Kidney capillary endothelial cell (primary cell): ENCODE measurements at regions not wholly inside any gene's neighbourhood (a gene's known extent, or its start where the extent isn't known, plus 50 kb on each side); places are given as distances from the start of the nearest gene placed in this dataset.
"Not testable (repeated sequence)": the region's sequence is repeated elsewhere in the genome, so short reads cannot be mapped to it uniquely, and the experiment has no call there.

ENCODE experiments used
- DNase-seq: peaks from one replicate; pipeline ENCODE4 v3.0.0-alpha.2; 2018; ENCODE audit warnings: low spot score

DNA sequence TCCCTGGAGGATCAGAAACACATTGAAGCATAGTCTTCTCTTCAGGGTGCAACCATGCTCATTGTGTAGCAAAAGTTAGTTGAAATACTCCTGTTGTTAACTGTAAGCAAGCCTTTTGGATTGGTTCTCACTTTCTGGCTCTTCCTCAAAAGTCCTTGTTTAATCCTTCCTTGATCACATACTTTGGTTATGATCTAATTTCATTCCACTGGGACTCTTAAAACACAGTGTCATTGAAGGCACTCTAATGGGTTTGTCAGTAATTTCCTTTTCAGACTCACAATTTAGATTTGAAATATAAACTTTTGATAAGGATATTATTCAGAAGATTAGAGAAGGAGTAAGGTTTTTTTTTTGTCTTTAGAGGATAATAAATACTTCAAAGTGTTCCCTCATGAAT, 451.7 kb upstream of the SGO1 start:
- DNase-seq, result no peak

DNA sequence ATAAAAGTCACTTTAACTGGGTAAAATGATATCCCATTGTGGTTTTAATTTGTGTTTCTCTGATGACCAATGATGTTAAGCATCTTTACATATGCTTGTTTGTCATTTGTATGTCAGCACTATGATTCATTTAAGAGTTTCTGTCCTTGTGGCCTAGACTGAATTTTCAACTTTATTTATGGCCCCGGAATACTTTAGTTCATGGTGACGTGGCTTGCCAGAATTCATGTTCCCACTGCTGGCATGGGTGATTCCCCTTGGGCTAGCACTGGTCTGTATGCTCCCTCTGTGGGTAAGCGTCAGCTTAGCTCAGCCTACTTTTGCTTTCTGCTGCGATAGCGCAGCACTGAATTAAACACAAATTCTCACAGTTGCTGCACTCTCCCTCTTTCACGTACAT, 436.3 kb upstream of the SGO1 start:
- no peak for DNase-seq

DNA sequence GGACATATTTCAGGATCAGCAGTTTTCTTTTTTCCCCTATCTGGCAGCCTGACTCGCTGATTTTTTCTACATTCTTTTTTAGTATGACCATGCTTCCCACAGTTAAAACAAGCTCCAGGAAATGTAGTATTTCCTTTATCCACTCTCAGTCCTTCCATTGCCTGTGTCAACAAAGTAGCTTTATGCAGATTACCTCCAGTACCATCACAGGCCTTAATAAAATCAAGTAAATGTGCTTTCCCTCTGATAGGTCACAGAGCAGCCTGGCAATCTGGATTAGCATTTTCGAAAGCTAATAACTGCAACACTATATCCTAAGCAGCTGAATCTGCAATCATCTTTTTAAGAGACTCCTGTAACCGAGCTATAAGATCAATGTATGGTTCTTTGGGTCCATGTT, 432.6 kb upstream of the SGO1 start:
- not testable (repeated sequence) for DNase-seq

DNA sequence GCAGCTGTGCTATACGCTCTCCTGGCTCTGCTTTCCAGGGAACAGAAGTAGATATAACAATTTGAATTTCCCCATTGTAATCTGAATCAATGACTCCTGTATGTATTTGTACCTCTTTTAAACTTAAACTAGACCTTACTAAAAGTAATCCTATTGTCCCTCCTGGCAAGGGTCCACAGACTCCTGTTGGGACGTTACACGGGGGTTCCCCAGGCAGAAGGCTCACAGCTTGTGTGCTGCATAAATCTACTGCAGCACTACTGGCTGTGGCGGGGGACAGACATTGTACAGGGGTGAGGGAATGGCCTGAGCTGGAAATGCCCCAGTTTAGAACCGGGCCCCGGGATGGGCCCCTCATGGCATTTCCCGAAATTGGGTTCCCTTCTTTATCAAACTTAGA, 432.2 kb upstream of the SGO1 start:
- not testable (repeated sequence) for DNase-seq

DNA sequence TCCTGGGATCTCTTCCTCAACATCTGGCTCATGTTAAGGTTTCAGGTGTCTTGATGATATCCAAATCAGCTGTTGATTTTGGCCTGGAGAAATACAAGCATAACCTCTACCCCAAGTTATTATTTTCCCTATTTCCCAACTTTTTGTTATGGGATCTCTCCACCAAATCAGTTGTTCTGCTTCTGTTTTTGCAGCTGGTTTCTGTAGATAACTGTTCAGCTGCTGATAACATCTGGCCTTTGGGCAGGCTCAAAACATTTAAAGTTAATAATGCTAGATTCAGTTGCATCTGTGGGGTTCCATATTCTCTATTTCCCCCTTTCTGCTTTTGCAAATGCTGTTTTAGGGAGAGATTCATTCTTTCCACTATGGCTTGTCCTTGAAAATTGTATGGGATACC, 430.0 kb upstream of the SGO1 start:
- not testable (repeated sequence) for DNase-seq

DNA sequence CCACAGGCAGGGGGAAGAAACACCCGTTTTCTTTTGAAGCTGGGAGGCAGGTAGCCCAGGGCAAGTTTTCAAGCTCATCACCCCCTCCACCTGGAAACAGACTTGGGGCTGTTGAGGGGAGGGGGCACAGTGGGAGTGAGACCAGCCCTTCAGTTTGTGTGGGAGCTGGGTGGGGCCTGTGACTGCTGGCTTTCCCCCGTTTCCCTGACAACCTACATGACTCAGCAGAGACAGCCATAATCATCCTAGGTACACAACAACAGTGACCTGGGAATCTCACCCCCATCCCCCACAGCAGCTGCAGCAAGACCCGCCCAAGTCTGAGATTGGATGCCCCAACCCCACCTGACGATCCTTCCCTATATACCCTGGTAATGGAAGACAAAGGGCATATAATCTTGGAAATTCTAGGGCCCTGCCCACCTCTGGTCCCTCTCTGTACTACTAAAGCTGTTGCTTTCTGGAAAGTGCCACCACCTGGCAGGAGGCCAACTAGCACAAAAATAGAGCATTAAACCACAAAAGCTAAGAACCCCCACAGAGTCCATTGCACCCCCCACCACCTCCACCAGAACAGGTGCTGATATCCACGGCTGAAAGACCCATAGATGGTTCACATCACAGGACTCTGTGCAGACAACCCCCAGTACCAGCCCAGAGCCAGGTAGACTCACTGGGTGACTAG, 422.2 kb upstream of the SGO1 start:
- DNase-seq, result no peak

DNA sequence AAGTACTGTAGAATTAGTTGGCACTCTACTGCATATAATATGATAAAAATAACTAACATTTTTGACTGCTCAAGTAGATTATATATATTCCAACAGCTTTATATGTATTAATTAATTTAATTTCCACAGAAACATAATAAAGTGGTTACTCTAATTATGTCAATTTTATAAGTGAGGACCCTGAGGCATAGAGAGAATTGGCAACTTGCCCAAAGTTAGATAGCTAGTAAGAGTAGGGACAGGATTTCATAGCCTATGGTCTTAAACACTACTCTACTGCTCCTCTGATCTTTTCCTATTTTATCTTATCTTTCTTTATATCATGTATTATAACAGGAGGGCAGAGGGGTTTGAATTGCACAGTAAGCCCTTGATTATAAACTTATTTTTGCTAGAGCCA, 418.7 kb upstream of the SGO1 start:
- no peak for DNase-seq

DNA sequence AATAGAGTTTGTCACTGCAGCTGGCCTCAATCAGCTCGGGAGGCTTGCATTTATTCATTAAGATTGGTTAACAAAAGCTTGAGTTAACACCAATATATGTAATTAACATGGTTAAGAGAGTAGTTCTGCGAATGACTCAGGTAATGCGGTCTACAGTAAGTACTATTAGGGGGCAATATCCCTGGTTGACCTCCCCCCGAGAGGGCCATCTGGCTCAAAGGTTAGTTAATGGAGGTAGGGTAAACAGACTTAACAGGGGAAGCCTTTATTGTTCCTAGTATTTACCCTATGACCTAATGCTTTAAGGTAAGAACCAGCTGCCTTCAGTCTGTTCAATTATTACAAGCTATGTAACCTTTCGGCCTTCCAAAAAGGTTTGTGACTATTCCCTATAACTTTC, 403.3 kb upstream of the SGO1 start:
- no peak for DNase-seq

DNA sequence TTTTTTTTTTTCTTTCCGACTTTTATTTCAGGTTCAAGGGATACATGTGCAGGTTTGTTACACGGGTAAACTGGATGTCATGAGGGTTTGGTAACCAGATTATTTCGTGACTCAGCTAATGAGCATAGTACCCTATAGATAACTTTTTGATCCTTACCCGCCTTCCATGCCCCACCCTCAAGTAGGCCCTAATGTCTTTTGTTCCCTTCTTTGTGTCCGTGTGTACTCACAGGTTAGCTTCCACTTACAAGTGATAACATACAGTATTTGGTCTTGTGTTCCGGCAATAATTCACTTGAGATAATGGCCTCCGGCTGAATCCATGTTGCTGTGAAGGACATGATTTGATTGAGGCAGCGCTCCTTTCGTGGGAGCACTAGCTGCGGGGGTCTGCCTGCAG, 402.8 kb upstream of the SGO1 start:
- no peak for DNase-seq

DNA sequence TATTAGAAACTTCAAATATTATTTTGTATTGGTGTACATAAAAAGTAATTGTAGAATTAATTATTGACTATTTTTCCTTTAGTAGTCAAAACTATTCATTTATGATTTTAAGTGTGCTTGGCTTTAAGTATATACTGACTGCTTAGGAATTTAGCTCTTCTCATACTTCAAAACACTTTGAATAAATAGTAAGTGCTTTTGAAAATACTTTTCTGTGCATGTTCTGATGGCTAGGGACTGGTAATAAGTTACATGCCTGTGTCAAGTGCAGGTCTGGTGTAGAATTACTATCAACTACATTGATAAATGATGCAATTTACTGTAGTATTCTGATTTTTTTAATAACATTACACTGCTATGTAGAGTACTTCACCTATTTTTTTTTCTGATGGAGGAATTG, 397.6 kb upstream of the SGO1 start:
- DNase-seq, result no peak

DNA sequence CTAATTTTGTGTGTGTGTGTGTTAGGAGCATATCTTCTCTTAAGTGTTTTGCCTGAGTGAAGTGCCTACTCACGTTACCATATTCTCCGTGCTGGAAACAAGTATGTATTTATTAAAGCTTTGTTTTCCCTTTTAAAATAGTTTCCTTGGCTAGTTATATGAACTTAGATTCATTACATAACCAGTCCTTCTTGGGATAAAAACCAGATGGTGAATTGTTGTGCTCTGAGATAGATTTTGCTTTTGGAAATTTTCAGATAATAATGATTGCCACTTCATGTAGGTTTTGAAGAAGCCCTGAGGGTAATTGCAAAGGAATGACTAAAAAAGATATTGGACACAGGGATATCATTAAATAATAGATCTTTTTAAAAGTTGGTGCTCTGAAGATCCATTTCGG, 390.2 kb upstream of the SGO1 start:
- no peak for DNase-seq

DNA sequence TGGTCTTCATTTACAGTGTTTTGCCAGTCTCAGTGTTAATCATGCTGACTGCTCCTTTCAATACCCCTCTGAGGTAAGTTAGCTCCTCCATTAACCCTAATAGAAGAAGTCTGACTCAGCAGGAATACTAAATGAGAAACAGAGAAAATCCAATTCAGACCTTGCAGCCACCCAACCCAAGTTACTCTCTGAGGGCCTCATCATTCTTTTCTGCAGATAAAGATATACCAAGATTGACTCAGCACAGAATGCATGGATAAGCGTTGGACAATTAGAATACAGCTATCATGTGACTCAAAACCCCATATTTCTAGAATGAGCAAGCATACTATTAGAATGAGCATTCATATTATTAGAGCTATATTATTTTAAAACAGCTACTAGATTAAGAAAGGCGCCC, 389.1 kb upstream of the SGO1 start:
- no peak for DNase-seq

DNA sequence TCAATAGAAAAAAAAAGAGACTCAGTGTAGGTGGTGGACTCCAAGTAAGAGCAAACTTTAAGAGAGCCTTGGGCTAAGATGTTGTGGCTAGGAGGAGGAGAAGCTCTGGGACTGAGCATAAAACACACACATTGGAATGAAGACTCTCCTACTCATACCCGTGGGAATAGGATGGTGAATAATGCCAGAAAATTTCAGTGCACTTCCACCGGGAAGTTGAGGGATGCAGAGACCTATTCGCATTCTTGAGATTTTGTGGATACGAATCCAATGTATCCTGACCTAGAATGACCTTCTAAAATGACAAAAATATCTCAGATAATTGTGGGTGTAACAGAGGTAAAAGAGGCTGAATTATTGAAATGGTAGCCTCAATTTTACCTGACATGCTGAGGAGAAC, 388.7 kb upstream of the SGO1 start:
- no peak for DNase-seq

DNA sequence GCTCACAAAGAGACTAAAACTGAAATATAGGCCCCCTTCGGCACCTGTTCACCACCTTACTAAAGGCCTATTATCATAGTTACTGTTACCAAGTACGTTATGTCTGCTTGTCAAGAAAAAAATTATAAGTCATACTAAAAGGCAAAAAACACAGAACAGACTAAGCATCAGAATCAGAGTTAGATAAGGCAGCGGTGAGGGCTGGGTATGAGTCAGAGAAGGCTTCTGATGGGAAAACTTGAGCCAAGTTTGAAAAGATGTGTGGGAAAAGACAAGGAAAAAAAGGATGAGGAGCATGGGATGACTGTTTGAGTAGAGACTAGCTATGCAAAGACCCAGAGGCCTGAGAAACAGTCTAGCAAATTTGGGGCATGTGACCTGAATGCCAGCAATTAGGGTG, 387.2 kb upstream of the SGO1 start:
- no peak for DNase-seq

DNA sequence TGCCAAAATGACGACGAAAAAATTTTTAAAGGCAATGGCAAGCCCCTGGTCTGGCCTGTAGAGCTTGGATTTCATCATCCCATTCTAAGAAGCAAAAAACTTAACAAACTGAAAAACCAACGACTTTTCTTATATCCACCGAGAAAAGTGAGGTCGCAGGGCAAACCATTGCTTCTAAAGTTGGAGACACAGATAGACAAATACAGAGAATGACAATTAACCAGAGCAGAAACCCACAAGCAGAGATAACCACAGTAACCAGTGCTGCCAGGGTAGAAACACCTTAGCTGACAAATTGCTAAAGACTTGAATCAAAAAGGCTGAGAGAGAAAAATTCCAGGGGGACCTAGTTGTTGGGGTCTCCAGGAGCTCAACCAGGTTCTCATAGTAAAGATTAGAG, 386.5 kb upstream of the SGO1 start:
- DNase-seq, result no peak

DNA sequence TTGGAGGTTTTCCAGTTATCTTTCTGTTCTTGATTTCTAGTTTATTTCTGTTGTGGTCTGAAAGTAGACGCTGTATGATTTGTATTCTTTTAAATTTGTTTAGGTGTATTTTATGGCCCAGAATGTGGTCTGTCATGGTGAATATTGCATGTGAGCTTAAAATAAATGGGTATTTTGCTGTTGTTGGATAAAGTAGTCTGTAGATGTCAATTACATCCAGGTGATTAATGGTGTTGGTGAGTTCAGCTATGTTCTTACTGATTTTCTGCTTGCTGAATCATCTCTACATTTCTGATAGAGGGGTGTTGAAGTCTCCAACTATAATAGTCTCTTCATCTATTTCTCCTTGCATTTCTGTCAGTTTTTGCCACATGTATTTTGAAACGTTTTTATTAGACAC, 383.3 kb upstream of the SGO1 start:
- no peak for DNase-seq

DNA sequence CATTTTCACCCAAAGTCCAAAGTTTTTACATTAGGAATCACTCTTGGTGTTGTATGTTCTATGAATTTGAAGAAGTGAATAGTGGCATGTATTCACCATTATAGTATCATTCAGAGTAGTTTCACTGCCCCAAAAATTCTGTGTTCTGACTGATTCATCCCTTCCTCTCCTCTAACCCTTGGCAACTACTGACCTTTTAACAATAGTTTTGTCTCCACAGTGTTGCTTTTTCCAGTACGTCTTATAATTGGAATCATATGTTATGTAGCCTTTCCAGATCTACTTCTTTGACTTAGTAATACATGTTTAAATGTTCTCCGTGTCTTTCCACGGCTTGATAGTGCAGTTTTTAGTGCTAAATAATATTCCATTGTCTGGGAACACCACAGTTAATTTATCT, 379.0 kb upstream of the SGO1 start:
- no peak for DNase-seq

DNA sequence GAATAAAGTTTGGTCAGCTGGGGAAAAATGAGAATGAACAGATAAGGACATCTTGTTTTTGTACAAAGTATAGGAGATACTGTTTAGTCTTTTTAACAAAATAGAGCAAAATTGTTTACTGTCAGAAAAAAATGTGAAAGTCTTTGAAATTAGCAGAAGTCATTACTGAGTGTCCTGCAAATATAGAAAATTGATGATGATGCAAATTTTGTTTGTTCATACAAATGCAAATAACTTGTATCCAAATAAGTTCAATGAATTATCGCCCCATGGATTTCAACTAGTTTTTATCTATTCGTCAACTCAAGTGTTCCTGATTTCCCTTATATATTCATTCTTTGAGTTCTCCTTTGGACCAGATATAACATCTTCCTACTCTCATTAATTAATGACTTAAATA, 378.0 kb upstream of the SGO1 start:
- no peak for DNase-seq

DNA sequence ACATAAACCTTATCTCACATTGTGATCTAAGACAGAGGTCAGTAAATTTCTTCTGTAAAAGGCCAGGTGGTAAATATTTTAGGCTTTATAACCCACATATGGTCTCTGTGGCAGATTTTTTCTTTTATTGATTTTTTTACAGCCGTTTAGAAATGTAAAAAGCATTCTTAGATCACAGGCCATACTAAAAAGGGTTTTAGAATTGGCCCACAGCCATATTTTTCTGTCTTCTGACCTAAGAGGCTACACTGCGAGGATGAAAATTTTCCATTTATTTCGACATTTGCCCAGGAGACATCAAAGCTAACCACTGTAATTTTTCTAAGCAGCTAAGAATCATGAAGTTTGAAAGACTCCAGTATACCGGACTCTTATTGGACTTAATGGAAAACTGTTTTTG, 377.2 kb upstream of the SGO1 start:
- no peak for DNase-seq

DNA sequence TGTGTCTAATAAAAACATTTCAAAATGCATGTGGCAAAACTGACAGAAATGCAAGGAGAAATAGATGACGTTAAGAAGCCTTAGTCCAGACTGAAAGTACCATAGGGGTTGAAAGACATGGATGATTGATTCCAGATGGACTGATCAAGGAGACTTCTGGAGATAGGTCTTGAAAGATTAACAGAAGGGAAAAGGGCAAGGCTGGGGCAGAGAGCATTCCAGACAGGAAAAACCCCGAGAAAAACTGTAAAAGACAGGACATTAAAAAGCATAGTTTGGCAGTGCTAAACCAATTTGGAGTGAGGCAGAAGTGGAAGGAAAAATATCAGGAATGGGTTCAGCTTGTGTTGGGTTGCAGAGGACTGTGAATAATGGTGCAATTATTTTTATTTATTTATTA, 375.2 kb upstream of the SGO1 start:
- DNase-seq, result no peak

DNA sequence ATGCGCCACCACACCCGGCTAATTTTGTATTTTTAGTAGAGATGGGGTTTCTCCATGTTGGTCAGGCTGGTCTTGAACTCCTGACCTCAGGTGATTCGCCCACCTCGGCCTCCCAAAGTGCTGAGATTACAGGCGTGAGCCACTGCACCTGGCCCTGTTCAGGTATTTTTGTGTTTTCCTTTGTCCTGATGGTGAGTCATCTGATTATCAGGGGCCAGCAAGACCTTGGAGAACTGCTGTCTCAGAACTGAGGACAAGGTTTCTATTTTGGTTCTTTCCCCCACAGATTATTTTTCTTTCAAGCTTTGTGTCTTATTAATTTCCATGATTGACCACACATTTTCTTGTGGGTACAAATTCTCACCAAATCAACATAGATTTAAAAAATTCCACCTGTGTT, 374.4 kb upstream of the SGO1 start:
- DNase-seq, result not testable (repeated sequence)

DNA sequence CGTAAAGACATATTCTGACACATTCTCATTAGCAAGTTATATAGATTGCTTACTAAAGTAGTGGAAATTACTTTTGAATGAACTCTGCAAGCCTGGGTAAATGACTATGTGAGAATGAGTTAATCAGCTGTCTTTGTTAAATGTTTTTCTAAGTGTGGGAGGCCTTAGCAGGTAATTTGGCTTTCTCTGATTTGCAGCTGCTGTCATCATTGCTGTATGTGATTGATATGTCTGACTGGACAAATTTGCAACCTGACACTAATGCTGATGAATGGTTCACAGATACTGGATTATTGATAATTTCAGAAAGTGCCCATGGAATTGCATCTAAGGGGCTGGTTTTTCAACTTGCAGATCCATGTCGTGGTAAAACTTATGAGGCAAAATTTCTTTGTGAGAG, 372.2 kb upstream of the SGO1 start:
- DNase-seq, result no peak

DNA sequence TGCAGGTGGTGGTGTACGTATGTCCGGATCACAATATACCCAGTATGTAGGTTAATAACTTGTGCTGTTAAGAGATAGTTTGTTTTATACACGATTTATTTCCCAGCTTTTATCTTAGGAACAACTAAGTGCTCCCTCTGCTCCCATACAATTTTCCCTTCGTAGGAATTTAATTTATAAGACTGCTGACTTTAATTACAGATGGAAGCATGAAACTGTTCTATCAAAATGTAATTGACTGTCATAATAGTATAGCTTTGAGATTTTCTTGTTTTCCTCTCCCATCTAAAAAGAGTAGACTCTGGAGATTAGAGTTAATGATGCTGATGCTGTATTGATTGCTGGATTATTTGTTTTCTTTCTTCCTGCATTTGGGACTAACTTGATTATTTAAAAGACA, 370.7 kb upstream of the SGO1 start:
- no peak for DNase-seq

DNA sequence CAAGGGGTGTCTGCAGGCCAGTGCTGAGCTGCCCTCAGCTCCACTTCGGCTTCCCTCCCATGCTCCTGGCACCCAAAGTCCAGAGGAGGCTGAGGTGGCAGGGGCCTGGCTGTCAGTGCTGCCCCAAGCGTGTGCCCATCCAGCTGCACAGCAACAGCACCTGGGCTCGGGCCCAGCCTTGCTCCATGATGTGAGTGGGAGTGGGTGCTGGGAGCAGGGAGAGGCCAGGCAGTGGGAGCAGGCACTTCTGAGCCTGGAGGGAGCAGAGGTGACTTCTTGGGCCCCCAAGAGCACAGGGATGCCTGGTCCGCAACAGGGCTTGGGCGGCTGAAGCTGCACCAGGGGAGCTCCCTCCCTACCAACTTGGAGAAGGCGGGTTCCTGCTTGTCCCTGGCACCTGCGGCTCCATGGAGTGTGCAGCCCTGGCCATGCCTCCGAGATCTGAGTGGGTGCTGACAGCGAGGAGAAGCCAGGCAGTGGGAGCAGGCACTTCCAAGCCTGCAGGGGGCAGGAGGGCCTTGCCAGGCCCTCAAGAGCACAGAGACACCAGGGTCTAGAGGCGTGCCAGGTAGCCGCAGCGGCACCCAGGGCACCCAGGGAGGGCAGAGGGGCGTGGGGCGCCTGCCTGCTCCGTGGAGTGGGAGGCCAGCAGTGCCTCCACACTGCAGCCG, 366.7 kb upstream of the SGO1 start:
- DNase-seq, result no peak
